PC-9 (cell line): ENCODE measurements at regions not wholly inside any gene's neighbourhood (a gene's known extent, or its start where the extent isn't known, plus 50 kb on each side); places are given as distances from the start of the nearest gene placed in this dataset.

ENCODE experiments used
- CTCF ChIP-seq: fragments of 200-600 bp; sonication (generic); conservative IDR thresholded peaks from 2 replicates; pipeline ENCODE4 v1.6.1; 2017; ENCODE audit warnings: mixed run types, antibody characterized with exemption, mild to moderate bottlenecking, moderate library complexity
- EZH2 ChIP-seq: fragments of 200-600 bp; sonication (generic); IDR thresholded peaks from 2 replicates; pipeline ENCODE4 v1.8.0; 2017; ENCODE audit warnings: antibody characterized with exemption, low read depth

- no peak for TF ChIP-seq CTCF
- no peak for TF ChIP-seq EZH2
Observed at GRCh38 chr6:135796643-135797305, 54.7 kb upstream of the PDE7B start.
